ENCODE measurements at regions not wholly inside any gene's neighbourhood (a gene's known extent, or its start where the extent isn't known, plus 50 kb on each side); places are given as distances from the start of the nearest gene placed in this dataset.

GRCh38 chr10:10132009-10132408 lies 885.7 kb upstream of the CELF2 start:
- no peak for DNase-seq

- DNase-seq, result no peak
Measured at GRCh38 chr10:10133281-10133680, 884.4 kb upstream of the CELF2 start.

GRCh38 chr10:10138685-10139084 lies 879.0 kb upstream of the CELF2 start:
- DNase-seq, result no peak

- DNase-seq, result no peak
Measured at GRCh38 chr10:10141782-10142382, 875.8 kb upstream of the CELF2 start.

GRCh38 chr10:10146604-10147003 lies 871.1 kb upstream of the CELF2 start:
- no peak for DNase-seq

- DNase-seq, result no peak
Measured at GRCh38 chr10:10149899-10150298, 867.8 kb upstream of the CELF2 start.

GRCh38 chr10:10156917-10157600 lies 860.6 kb upstream of the CELF2 start:
- no peak for DNase-seq

- DNase-seq, result no peak
Measured at GRCh38 chr10:10160821-10161312, 856.8 kb upstream of the CELF2 start.

- no peak for DNase-seq
Measured at GRCh38 chr10:10164848-10165247, 852.8 kb upstream of the CELF2 start.

GRCh38 chr10:10165415-10165814 lies 852.3 kb upstream of the CELF2 start:
- DNase-seq, result no peak

GRCh38 chr10:10178476-10178875 lies 839.2 kb upstream of the CELF2 start:
- DNase-seq, result no peak

GRCh38 chr10:10193848-10194247 lies 823.8 kb upstream of the CELF2 start:
- no peak for DNase-seq

- no peak for DNase-seq
Measured at GRCh38 chr10:10196701-10197100, 821.0 kb upstream of the CELF2 start.

GRCh38 chr10:10197423-10197822 lies 820.2 kb upstream of the CELF2 start:
- DNase-seq, result no peak

- no peak for DNase-seq
Measured at GRCh38 chr10:10198363-10198762, 819.3 kb upstream of the CELF2 start.

- no peak for DNase-seq
Measured at GRCh38 chr10:10204415-10204814, 813.3 kb upstream of the CELF2 start.

- DNase-seq, result no peak
Measured at GRCh38 chr10:10205906-10206305, 811.8 kb upstream of the CELF2 start.

GRCh38 chr10:10207538-10207937 lies 810.1 kb upstream of the CELF2 start:
- no peak for DNase-seq

- DNase-seq, result no peak
Measured at GRCh38 chr10:10208196-10208595, 809.5 kb upstream of the CELF2 start.

- DNase-seq, result no peak
Measured at GRCh38 chr10:10209167-10209566, 808.5 kb upstream of the CELF2 start.

GRCh38 chr10:10211409-10211808 lies 806.3 kb upstream of the CELF2 start:
- no peak for DNase-seq

- DNase-seq, result no peak
Measured at GRCh38 chr10:10213237-10213636, 804.4 kb upstream of the CELF2 start.

- no peak for DNase-seq
Measured at GRCh38 chr10:10222304-10222841, 795.3 kb upstream of the CELF2 start.

- no peak for DNase-seq
Measured at GRCh38 chr10:10223131-10223530, 794.5 kb upstream of the CELF2 start.
